GM03348 (cell line): ENCODE measurements at regions not wholly inside any gene's neighbourhood (a gene's known extent, or its start where the extent isn't known, plus 50 kb on each side); places are given as distances from the start of the nearest gene placed in this dataset.
"Not testable (repeated sequence)": the region's sequence is repeated elsewhere in the genome, so short reads cannot be mapped to it uniquely, and the experiment has no call there.

Experiments used
- DNase-seq: peaks from one replicate; pipeline ENCODE4 v3.0.0; 2012; ENCODE audit warnings: low spot score

DNA sequence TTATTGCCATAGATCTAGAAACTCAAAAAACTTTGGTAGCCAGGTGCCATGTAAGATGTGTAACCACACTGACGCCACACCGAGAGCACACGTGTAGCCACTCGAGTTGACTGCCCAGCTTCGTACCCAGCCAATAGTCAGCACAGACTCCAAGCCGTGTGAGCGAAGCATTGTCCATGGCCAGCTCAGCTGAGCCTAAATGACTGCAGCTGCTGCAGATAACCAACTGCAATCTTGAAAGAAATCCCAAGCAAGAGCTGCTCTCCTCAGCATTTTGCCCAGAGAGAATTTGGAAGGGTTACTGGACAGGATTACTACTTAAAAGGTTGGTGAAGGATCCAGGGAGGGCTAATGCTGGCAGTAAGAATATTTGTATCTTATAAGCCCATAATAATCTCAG is 193.0 kb upstream of the THRB start:
- DNase-seq = no peak

DNA sequence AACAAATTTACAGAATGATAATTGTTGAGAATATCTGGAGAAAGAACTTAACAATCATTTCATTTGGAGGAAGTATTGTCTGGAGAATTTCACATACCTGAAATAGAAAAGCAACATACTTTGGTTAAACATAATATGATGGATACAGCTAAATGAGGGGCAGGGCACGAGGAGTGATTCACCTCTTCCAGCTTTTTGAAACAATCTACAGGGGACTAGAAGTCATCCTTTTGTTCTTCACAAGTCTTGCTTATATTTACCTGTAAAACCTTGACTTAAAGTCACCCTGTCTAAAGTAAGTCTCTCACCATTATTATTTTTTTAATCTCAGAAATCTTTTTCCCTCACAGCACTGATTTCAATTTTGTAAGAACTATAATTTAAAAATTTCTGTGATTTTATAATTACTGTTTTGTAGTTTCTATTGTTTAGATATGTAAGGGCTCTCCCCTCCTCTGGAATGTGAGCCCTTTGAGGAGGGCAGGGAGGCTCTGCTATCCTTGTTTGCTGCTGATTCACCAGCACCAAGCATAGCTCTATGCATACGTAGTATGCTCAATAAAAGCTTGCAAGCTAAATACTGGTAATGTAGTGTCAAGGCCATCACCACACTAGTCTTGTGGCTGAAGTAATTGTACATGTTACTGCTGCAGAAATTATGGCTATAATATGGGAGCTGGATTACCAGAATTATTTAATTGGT is 193.9 kb upstream of the THRB start:
- DNase-seq = no peak

DNA sequence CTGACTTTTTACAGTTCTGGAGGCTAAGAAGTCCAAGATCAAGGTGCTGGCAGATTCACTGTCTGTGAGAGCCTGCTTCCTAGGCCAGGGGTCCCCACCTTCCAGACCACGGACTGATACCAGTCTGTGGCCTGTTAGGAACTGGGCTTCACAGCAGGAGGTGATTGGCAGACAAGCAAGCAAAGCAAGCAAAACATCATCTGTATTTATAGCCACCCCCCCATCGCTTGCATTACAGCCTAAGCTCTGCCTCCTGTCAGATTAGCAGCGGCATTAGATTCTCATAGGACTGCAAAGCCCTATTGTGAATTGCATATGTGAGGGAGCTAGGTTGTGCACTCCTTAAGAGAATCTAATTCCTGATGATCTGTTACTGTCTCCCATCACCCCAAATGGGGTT is 194.7 kb upstream of the THRB start:
- DNase-seq = no peak

DNA sequence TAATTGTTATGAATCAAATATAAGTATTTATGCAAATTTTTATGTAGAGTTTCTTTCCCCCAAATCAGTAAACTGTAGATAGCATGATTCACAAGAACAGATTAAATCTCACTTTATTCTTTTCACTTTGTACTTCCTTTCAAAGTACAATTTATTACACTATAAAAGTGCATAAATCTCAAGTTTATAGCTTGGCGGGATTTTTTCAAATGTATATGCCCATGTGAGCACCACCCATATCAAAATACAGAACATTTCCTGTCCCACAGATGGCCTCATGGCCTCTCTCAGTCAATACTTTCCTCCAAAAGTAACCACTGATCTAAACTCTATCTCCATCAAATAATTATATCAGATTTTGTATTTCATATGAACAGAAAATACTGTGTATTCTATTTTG is 196.1 kb upstream of the THRB start:
- no peak for DNase-seq

DNA sequence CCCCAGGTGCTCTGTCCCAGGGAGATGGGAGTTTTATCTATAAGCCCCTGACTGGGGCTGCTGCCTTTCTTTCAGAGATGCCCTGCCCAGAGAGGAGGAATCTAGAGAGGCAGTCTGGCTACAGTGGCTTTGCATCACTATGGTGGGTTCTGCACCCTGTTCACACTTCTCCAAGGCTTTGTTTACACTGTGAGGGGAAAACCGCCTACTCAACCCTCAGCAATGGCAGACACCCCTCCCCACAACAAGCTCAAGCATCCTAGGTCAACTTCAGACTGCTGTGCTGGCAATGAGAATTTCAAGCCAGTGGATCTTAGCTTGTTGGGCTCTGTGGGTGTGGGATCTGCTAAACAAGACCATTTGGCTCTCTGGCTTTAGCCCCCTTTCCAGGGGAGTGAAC is 204.4 kb upstream of the THRB start:
- DNase-seq = not testable (repeated sequence)

DNA sequence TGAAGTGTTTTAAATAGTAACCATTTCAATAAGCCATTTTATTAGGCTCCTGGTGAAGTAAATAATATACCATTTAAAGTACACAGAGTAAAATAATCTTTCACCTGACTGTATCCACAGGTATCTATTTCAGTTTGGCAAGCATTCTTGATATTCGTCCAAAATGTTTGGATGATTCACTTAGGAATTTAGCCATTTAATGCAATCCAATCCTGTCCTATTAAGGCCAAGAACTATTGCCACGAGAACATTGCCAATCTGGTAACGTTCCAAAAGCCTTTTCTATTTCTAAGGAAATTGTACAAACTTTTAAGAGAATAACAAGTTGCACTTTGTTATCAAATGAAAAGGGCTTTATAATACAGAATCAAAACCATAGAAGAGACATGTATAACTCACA is 209.8 kb upstream of the THRB start:
- DNase-seq = peak; percentile 5

DNA sequence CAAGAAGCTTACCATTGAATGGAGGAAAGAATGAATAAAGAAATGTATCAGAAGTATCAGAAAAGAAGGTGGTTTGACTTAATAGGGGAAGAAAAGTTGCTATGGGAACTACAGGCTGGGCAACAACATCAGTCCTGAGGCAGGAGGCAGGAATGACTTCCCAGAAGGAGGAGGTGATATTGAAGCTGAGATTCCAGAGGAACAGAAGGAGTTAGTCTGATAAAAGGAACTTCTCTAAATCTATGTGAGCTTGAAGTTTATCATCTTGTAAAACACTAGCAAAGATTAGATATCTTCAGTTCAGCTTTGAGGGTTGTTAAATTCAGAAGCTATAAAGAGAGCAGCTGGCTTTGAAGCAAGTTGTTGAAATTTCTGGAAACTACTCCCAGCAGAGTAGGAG is 213.3 kb upstream of the THRB start:
- DNase-seq = no peak

DNA sequence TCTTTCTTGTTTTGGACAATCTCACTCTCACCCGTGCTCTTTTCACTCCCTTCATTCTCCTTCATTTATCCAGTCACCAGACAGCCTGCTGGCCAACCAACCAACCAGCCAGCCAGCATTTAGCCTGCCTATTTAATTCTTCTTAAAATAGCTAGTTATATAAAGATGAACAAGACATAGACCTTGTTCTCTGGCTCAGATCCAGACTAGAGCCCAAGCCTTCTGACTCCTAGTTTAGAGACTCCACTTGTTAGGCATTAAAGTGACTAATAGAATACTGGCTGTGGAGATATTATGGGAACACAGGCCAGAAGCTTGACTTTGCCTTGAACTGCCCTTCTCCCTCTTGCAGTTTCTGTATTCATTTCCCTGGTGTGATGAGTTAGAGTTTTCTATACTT is 215.3 kb upstream of the THRB start:
- DNase-seq = no peak

DNA sequence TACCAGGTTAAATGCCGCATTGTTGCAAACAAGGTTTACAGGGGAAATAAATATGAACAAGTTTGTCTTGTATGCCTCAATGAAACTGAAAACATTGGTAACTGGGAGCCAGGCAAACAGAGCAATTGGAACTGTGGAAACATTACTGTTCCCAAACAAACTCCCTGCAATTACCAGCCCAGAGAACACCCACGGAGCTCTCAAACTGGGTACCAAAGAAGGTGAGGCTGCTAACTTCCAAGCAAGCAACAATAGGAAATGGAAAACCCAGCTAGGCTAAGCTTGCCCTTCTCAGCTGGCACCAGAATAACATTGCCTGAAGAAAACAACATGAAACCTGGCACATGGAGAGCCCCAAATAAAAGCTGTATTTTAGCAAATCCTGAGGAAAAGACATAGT is 218.9 kb upstream of the THRB start:
- no peak for DNase-seq

DNA sequence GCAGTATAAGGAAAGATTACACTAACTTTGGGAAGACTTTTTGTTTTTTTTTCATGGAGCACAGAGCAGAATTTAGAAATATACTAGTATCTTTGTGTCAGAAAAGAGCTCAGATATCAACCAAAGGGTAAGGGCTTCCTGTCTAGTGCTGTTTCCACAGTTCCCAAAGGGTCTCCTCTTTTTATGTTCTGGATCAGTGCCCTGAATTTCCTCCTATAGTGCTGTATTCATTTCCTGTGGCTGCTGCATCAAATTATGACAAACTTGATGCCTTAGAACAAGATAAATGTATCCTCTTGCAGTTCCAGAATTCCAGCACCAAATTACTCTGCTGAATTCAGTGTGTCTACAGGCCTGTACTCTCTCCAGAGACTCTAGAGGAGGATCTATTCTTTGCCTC is 219.8 kb upstream of the THRB start:
- DNase-seq = no peak

DNA sequence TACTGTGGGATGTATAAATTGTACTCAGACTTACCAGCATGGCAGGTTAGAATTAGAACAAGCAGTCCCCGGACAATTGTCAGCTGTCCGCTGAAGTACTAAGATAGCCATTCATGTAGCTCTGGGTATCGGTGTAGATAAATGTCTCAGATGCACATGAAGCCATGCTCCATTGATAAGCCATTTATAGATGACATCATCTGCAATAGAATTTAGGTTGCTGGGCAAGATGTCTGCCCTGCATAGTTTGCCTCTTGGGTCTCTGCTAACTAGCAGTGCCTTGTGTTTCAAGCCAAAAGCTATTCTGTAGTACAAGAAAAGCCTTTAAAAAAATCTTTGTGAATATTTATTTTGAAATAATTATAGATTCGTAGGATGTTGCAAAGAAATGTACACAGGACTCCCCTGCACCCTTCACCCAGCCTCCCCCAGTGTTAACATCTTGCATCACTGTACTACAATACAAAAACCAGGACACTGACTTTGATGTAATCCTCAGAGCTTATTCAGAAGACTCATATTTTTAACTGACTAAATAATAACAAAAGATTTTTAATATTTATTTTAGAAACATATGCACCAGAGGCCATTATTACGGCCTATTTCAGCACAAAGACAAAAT is 220.6 kb upstream of the THRB start:
- no peak for DNase-seq

DNA sequence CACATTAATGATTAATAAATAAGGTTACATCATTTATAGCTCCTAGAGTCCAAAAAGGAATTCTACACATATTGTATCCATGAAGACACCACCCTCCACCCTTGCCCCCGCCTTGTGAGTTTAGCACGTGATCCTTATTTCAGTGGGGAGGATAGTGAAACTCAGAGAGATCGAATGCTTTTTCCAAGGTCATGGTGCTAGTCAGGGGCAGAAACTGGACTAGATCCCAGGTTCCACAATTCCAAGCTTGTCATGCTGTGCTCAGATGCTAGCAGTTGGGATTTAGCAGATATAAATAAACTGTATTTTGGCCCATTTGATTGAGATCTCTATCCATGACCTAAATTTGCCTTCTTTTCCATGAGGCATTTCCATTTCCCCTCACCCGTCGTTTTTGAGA is 227.4 kb upstream of the THRB start:
- DNase-seq = no peak

DNA sequence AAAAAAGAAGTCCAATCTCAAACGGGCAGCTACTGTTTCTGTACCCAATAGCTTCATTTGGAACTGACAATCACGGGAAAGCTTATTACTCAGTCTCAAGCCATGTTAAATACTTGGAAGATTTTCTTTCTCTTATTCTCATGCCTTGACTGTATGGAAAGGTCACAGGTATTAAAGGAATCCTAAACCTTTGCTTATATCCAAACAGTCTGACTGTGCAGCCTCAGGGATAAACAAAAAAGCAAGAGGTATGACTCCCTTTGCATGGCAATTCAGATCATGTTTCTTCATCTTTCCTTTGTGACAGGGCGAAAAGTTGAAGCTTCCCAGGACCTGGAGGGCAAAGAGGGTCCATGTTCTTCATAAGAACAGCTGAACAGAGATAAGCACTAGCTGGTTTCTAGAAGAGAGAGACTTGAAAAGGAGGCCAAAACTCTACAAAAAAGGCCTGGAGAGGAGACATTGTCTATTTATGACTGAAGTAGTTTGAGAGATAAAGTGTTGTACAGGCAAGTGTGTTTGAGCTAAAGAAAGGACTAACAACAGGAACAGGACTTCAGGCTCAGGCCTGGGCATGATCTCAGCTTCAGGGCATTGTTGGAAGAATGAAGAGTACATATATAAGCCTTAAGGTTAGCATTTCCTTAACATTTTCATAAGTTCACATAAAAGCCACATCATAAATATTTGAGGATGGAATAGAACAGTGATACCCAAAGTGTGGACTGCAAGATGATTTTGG is 231.0 kb upstream of the THRB start:
- DNase-seq = no peak

DNA sequence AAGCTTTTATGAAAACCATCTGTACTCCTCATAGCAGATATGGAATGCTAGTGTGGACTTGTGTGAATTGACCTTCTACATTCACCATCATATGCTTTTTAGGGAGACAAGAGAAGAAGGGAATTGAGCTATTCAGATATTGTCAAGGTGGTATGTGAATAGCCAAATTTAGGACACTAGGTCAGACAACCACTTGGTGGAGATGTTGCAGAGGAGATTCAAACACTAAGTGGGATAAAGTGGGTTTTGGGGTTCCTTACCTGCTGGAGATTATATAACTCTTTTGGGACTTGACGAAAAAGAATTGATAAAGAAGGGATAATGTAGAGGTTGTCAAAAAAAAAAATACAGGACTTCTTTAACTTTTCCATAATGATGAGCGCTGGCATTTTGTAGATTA is 231.8 kb upstream of the THRB start:
- no peak for DNase-seq

DNA sequence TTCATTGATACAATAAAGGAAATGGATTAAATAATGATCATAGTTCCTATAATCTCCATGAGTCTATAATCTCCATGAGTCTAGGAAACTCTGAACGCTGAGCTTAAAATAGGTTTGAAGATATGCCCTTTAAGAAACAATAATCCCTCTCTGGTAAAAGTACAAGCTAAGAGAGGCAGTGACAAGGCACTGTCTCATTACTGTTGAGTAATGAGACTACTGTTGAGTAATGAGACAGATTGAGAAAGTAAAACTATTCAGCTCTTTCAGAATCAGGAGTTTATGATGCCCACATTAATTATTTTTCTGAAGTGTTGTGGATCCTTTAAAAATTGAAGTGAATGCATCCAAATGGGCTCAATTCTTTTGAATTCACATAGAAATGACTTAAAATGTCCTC is 235.5 kb upstream of the THRB start:
- no peak for DNase-seq

DNA sequence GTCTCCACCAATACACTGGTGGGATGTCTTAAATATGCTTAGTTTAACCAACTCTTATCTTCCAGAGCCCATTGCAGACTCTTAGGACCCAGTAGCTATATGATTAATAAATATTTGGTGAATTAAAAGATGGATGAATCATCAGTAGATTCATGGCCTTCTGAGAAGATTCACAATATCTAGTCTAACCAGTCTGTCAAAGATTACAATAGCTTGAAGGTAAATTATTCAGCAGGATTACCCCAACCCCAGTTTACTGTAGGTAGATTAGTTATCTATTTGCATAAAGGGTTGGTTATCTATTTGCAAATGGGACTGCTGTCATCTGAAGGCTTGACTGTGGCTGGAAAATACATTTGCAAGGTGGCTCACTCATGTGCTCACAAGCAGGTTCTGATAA is 239.4 kb upstream of the THRB start:
- no peak for DNase-seq

DNA sequence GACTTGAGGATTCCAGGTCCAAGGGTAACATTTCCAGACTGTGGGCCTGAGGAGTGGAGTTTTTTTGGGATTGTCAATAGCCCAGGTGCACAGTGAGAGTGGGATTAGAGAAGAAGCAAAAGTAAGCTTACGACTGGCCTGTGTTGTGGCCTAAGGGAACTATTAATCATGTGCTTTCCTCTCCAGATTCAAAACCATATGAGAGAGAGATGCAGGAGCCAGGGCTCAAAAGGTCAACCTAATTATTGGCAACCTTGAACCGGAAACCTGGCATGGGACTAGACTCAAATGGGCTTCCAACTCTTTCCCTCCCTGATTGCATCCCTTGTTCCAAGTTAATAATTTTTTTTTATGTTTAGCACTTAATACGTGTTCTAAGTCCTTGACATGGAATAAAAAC is 242.1 kb upstream of the THRB start:
- no peak for DNase-seq

DNA sequence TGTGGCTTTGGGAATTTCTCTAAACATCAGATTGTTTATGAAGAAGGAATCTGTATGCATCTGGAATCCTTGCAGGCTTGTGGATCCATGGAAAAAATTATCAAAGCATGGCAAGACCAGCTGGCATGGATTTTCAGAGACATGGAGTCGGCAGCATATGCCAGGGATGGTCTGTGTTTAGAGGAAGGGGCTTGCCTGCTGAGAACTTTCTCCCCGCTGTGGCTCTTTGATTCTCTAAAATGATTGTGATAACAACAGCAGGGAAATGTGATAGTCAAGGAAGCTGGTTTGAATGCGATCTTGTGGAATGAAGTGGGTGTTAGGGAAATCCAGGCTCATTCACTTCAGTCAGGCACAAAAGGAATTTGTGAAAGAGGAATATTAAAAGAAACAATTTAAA is 245.7 kb upstream of the THRB start:
- DNase-seq = no peak

DNA sequence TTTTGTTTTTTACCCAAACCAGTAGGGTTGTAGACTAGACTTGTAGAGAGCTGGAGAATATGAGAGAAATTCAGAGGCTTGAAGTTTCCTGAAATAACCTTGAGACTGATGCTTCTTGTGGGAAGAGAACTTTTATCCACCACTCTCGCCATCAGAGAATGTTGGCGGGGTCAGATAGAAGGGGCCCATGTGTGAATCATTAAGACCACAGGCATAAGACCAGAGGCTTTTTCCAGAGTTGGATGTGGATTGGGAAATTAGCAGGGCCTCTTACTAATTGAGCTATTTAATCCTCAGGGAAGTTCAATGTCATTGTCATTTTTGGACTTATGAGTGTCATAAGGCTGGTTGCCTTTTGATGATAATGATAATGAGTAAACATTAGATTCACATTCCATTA is 246.9 kb upstream of the THRB start:
- no peak for DNase-seq

DNA sequence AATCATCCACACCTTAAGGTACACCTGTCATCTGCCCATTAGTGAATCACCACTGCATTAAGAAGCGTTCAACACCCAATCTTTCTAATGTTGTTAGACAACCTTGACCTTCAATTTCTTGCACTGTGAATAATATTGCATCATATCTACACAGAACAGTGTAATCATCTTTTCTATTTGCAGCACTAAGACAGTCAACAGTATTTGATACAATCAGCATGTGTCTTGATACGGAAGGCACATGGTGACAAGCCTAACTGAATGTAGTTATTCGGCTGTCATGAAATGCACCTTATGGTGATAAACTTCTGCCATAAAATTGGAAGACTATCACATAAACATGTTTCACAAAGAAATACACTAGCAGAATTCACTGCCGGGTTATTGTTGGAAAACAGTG is 253.9 kb upstream of the THRB start:
- no peak for DNase-seq

DNA sequence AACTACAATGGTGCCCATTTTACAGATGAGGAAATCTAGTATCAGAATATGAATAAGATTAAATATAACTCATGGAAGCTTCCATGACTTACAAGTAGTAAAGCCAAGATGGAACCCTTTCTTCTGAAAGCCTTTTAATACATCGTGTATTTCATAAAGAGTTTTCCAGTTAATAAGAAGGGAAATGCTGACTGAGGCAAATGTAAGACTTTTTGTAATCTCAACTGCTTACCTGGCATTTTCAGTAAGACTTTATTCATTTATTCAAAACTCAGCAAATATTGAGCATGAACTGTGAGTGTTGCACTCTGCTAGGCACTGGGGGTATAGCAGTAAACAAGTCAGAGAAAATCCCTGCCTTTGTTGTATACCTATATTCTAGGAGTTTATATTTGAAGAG is 256.4 kb upstream of the THRB start:
- DNase-seq = no peak

DNA sequence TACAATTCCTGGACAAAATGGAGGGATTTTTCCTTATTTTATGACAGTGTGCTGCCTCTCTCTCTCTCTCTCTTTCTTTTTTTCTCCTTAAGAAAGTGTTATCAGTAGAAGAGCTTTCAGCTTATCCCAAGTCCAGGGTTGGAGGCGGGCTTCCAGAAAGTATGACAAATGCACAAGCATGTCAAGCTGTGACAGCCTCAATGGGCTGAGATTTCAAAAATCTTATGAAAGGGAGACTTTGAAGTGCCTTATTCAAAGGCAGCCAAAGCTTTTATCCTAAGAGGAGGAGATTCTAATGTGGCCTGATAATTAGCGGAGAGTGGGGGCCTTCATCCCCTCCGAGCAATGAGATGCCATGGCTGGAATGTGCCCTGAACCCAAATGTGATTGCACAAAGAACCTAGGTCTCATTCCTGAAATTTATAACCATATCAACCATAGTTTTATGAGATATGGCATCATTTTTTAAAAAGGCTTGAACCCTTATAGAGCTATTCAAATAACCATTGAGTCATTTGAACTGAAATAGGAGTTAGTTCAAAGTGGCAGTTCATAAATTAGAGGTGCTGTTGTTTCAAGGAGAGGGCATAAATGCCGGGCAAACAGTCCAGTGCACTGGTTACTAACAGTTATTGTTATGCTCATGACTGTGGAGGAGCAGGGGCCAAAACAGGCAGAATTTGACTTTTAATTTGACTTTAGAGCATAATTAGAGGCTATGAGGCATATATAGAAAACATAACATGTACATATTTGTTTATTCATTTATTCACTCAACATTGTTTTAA is 261.6 kb upstream of the THRB start:
- DNase-seq = no peak

DNA sequence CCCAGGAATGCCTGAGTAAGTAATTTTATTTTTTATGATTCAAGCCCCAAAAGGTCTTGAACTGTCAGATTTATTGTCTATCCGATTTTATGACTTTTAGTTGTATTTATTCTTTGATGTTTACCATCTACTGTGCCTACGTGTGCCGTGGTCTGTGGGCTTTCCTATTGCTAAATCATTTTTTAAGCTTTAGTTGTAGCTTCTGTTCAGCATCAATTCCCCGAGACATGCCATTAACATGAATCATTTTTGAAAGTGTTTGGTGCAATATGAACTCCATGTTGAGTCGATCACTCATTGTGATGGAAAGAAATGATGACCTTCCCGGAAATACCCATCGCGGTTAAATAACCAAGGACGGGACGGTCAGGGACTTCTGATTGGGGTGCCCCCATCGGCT is 268.7 kb upstream of the THRB start:
- DNase-seq = no peak
